NCI-H146 treated with DMSO at 0.1 percent for 48 hours (cell line): ENCODE measurements at regions not wholly inside any gene's neighbourhood (a gene's known extent, or its start where the extent isn't known, plus 50 kb on each side); places are given as distances from the start of the nearest gene placed in this dataset.
"Not testable (repeated sequence)": the region's sequence is repeated elsewhere in the genome, so short reads cannot be mapped to it uniquely, and the experiment has no call there.

Experiments
- DNase-seq: peaks from one replicate; lab custom pipeline; 2025; ENCODE audit not compliant: unreplicated experiment; lab: John Stamatoyannopoulos, UW

DNA sequence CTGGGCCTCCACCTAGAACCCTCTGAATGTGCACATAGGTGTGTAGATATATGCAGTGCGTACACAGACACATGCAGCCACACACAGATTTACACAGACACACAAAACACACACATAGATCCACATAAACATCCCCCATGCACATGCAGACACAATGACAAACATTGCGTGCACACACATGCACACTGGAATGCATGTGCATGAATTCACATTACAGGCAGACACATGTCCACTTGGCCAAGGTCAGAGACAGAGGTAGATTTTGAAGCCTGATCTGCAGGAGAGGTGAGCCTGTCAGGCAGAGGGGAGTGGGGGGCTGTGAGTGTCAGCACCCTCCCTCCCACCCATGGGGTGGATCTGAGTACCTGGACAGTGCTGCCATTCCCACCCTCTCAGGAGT lies 338.5 kb downstream of the PTPRU start:
- DNase-seq = no peak

- DNase-seq = no peak
Measured at GRCh38 chr1:29569971-29570634, 333.8 kb downstream of the PTPRU start.

- no peak for DNase-seq
Measured at GRCh38 chr1:29567257-29567656, 330.9 kb downstream of the PTPRU start.

- no peak for DNase-seq
Measured at GRCh38 chr1:29565490-29565889, 329.2 kb downstream of the PTPRU start.

DNA sequence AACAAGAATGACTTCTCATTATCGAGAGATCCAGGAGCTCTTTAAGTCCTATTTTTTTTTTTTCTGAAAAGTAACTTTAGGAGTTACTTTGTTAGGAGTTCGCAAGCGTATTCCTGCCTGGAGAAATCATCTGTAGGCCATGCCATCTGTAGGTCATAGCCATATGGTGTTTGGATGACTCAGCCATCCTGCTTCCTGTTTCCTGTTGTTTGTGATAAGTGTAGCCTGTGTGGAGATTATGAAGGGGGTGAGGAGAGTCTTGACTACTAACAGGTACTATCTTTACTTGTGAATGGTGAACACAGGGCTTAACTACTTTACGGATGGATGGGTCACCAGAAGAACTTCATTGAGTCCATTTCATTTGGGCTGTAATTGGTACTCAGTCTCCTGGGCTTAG lies 327.2 kb downstream of the PTPRU start:
- DNase-seq = no peak

DNA sequence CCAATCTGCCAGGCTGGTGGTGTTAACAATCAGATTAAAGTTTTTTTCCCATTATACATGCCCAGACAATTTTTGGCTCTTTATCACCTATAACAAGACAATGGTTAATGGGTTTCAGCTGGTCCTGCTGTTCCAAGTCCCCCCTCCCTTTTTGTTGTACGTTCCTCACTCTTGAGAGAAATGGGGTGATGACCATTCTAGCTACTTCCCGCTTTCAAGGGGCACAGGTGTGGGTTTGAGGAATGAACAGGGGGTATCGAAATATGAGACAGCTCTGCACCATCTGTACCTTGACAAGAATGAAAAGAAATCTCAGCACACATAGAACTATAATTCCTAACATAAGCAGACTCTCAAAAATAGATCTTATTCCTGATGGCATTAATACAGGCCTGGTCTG lies 326.8 kb downstream of the PTPRU start:
- DNase-seq = no peak

DNA sequence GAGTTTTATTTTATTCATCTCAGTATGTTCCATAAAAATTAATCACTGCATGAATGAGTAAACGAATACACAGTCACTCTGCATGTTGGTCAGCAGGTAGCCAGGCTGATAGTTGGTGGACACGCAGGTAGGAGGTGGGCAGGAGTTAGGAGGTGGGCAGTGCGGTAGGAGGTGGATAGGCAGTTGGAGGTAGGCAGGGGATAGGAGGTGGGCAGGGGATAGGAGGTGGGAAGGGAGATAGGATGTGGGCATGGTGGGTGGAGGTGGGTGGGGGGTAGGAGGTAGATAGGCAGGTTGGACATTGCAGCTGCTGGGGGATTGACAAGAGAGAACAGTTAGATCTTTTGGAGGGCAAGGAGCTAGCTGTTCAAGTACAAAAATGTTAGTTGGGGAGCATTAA lies 322.7 kb downstream of the PTPRU start:
- no peak for DNase-seq

- DNase-seq = no peak
Measured at GRCh38 chr1:29557701-29558600, 321.6 kb downstream of the PTPRU start.

DNA sequence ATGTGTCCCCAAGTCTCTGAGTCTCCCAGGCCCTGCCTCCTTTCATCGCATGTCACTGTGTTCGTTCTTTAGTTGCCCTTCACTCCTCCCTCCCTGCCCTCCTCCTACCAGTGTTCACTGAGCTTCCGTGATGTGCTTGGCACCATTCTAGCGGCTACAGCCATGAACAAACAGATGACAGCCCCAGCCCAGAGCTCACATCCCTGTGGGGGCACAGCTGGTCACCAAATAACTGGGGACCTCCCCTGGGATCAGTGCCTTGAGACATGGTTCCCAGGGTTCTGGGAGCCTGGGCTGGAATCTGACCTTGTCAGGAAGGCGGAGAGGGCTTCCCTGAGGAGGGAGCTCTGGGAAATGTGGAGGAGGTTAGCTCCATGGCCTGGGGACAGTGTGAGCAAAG lies 320.7 kb downstream of the PTPRU start:
- DNase-seq = no peak

DNA sequence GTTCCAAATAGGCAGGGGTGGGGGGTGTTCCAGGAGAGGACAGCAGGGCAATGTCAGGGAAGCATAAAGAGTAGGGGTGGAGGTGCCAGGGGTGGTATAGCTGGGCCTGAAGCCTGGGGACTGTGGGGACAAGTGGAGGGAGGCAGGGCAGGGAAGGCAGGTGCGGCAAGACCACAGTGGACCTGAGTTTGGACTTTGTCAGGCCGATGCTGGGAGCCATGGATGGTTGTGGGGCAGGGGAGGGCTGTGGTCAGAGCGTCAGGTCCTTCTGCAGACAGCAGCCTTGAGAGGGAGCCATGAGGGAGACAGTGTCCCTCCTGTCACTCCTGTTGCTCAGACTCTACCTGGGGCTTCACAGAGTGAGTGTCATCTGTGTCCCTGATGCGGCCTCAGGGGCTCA lies 320.3 kb downstream of the PTPRU start:
- DNase-seq = no peak

DNA sequence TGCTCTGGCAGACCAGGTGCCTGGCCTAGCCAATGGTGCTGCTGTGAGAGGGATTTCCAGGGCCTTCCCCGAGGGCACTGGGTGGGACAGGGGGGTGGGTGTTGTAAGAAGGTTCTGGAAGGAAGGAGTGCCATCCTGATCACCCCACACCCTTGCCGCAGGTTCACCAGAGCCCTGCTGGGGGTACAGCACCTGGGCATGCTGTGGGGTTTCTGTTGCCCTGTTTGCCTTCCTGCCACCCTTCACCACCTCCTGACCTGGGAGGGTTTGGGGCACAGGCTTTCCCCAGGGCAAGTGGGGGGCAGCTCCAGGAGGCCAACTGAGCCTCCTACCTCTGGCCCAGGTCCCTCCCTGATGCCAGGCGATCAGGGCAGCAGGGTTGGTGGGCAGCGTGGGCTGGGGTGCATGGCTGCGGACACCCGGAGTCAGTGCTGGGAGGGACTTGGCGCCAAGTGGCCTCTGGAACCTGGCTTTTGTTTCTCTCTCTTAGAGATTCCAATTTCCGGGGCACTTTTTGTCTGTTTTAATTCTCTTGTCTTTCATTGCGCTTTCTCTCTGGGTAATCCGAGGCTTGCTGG lies 318.8 kb downstream of the PTPRU start:
- DNase-seq = no peak

- no peak for DNase-seq
Measured at GRCh38 chr1:29554208-29554778, 318.0 kb downstream of the PTPRU start.

DNA sequence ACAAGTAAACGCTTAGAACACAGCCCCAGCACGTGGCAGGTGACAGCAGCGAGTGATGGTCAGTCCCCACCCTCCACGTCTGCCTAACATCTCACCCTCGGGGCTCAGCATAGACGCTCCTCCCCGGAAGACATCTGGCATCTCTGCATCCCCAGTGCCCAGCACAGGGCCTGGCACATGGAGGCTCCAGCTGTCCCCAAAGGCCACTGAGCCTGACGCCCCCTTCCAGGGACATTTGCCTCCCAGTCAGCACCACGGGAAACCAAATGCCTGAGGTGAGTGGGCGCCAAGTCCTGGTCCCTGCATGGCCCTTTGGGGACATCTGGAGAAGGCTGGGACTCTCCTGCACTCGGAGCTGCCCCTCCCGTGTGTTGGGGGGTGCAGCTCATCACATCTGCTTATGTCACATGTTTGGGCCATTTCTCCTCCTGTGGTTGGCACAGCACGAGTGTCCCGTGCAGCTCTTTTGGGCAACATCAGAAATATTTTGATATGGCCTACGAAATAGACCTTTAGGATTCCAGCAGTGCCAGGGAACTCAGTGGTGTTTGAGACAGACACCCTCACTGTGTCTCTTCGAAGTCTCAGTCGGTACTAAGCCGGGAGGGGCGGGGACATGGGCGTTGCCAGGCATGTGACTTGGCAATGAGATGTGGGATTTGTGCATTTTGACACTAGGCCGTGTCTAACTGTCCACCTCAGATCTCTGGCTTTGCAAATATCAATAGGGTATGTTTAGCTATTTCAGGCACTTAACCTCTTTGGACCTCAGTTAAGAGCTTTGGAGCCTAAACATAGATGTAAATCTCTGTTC lies 315.0 kb downstream of the PTPRU start:
- DNase-seq = no peak

GRCh38 chr1:29550119-29550841 lies 314.0 kb downstream of the PTPRU start:
- DNase-seq = no peak

- DNase-seq = not testable (repeated sequence)
Measured at GRCh38 chr1:29549728-29550118, 313.4 kb downstream of the PTPRU start.

DNA sequence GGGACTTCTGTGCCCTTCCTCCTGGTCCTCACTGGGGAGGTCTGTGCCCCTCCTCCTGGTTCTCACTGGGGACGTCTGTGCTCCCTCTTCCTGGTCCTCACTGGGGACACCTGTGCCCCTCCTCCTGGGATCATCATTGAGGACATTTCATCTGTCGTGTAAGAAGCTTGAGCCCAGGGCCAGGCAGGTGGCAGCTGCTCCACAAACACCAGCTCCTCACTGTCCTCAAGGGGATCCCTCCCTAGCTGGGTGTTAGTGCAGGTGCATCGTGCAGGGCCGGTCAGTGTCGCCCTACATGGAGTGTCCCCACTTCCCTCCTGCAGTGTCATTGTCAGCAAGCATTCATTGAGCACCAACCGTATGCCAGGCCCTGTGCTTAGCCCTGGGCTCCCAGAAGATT lies 312.7 kb downstream of the PTPRU start:
- no peak for DNase-seq

GRCh38 chr1:29548091-29548490 lies 311.8 kb downstream of the PTPRU start:
- DNase-seq = no peak

GRCh38 chr1:29547300-29547699 lies 311.0 kb downstream of the PTPRU start:
- DNase-seq = no peak

GRCh38 chr1:29546496-29546895 lies 310.2 kb downstream of the PTPRU start:
- DNase-seq = no peak

GRCh38 chr1:29544406-29544805 lies 308.1 kb downstream of the PTPRU start:
- no peak for DNase-seq
